Amniotic stem cell (primary cell): ENCODE measurements at regions not wholly inside any gene's neighbourhood (a gene's known extent, or its start where the extent isn't known, plus 50 kb on each side); places are given as distances from the start of the nearest gene placed in this dataset.
A peak's percentile ranks its signal among the peaks of the same experiment; 100 is the strongest.

Experiments
- DNase-seq: peaks from one replicate; lab custom pipeline; 2025; lab: John Stamatoyannopoulos, UW

- no peak for DNase-seq
Observed at GRCh38 chr16:85541980-85542900, 70.9 kb upstream of the GSE1 start.

- no peak for DNase-seq
Observed at GRCh38 chr16:85543536-85543935, 69.6 kb upstream of the GSE1 start.

- DNase-seq = no peak
Observed at GRCh38 chr16:85544016-85544415, 69.1 kb upstream of the GSE1 start.

- no peak for DNase-seq
Observed at GRCh38 chr16:85544668-85545067, 68.5 kb upstream of the GSE1 start.

GRCh38 chr16:85545227-85545818 is 67.8 kb upstream of the GSE1 start:
- no peak for DNase-seq

GRCh38 chr16:85546585-85547447 is 66.3 kb upstream of the GSE1 start:
- no peak for DNase-seq

GRCh38 chr16:85548375-85548774 is 64.7 kb upstream of the GSE1 start:
- DNase-seq = no peak

GRCh38 chr16:85549766-85550421 is 63.2 kb upstream of the GSE1 start:
- no peak for DNase-seq

- no peak for DNase-seq
Observed at GRCh38 chr16:85550422-85550864, 62.7 kb upstream of the GSE1 start.

- no peak for DNase-seq
Observed at GRCh38 chr16:85550953-85551924, 61.9 kb upstream of the GSE1 start.

- DNase-seq = no peak
Observed at GRCh38 chr16:85552980-85553435, 60.1 kb upstream of the GSE1 start.

- DNase-seq = no peak
Observed at GRCh38 chr16:85553436-85554113, 59.5 kb upstream of the GSE1 start.

GRCh38 chr16:85554114-85554888 is 58.8 kb upstream of the GSE1 start:
- DNase-seq = peak; percentile 55

- peak; percentile 38 for DNase-seq
Observed at GRCh38 chr16:85554889-85555718, 58.0 kb upstream of the GSE1 start.

GRCh38 chr16:85555719-85556455 is 57.2 kb upstream of the GSE1 start:
- DNase-seq = no peak

- DNase-seq = no peak
Observed at GRCh38 chr16:85556456-85557082, 56.6 kb upstream of the GSE1 start.
